IMR-90 (cell line): ENCODE measurements at regions not wholly inside any gene's neighbourhood (a gene's known extent, or its start where the extent isn't known, plus 50 kb on each side); places are given as distances from the start of the nearest gene placed in this dataset.

ENCODE experiments used
- ATAC-seq: fragments of 200-7000 bp; cut with Tn5 transposase; 2 replicates; pipeline ENCODE4 v1.9.1; 2020; ENCODE audit warnings: low read depth, mild to moderate bottlenecking, moderate library complexity
- BruUV-seq: library from RNA; stranded (reverse); fragments of 400-500 nt; replicated peaks from 2 replicates; lab custom pipeline; 2021; lab: Mats Ljungman, UMichigan
- CTCF ChIA-PET: fragments of 300-600 bp; formaldehyde crosslinking; extraction: SDS; loops from one replicate; lab custom pipeline; 2021; ENCODE audit warnings: antibody characterized with exemption; lab: Yijun Ruan, JAX
- POLR2A ChIA-PET: fragments of 300-600 bp; sonication (Branson Sonifier 250); formaldehyde crosslinking; loops from one replicate; lab custom pipeline; 2022; ENCODE audit warnings: antibody characterized with exemption; ENCODE audit not compliant: unreplicated experiment; lab: Charles Lee
- DNase-seq: peaks from one replicate; pipeline ENCODE4 v3.0.0; 2013
- H2AFZ ChIP-seq: replicated peaks from 2 replicates; pipeline ENCODE3; 2013; ENCODE audit warnings: low read length, mild to moderate bottlenecking; ENCODE audit not compliant: poor library complexity
- H2AK5ac ChIP-seq: 2 replicates; pipeline ENCODE4 v1.6.1; 2013; ENCODE audit warnings: low read depth, low read length, inconsistent platforms
- H2AK9ac ChIP-seq: replicated peaks from 2 replicates; pipeline ENCODE3; 2013; ENCODE audit warnings: mild to moderate bottlenecking, low read depth, low read length, moderate library complexity; ENCODE audit not compliant: poor library complexity
- H2BK120ac ChIP-seq: 2 replicates; pipeline ENCODE4 v1.6.1; 2013; ENCODE audit warnings: low read depth, low read length, inconsistent platforms
- H2BK15ac ChIP-seq: 3 replicates; pipeline ENCODE4 v1.6.1; 2013; ENCODE audit warnings: low read depth, low read length, inconsistent platforms
- H2BK20ac ChIP-seq: 2 replicates; pipeline ENCODE4 v1.6.1; 2013; ENCODE audit warnings: low read depth, mild to moderate bottlenecking, inconsistent platforms, low read length, moderate library complexity
- H2BK5ac ChIP-seq: 2 replicates; pipeline ENCODE4 v1.6.1; 2013; ENCODE audit warnings: mild to moderate bottlenecking, low read depth, low read length, inconsistent platforms; ENCODE audit not compliant: poor library complexity, severe bottlenecking
- H3K14ac ChIP-seq: replicated peaks from 2 replicates; pipeline ENCODE4 v1.6.1; 2013; ENCODE audit warnings: low read depth, low read length, inconsistent platforms
- H3K18ac ChIP-seq: 2 replicates; pipeline ENCODE4 v1.6.1; 2013; ENCODE audit warnings: low read depth, low read length, control low read depth
- H3K23ac ChIP-seq: 2 replicates; pipeline ENCODE4 v1.6.1; 2013; ENCODE audit warnings: low read depth, low read length, inconsistent platforms
- H3K27ac ChIP-seq: 2 replicates; pipeline ENCODE4 v1.5.1; 2013; ENCODE audit warnings: mild to moderate bottlenecking, control low read depth, low read length; ENCODE audit not compliant: insufficient read depth
- H3K27me3 ChIP-seq: 2 replicates; pipeline ENCODE4 v1.6.1; 2013; ENCODE audit warnings: low read length; ENCODE audit not compliant: control insufficient read depth, insufficient read depth
- H3K36me3 ChIP-seq: 2 replicates; pipeline ENCODE4 v1.6.1; 2013; ENCODE audit warnings: low read length, mixed read lengths; ENCODE audit not compliant: control insufficient read depth, insufficient read depth
- H3K4ac ChIP-seq: 2 replicates; pipeline ENCODE4 v1.6.1; 2013; ENCODE audit warnings: low read depth, low read length, inconsistent platforms
- H3K4me1 ChIP-seq: 2 replicates; pipeline ENCODE4 v1.6.1; 2013; ENCODE audit warnings: low read length, mixed read lengths; ENCODE audit not compliant: control insufficient read depth, insufficient read depth
- H3K4me2 ChIP-seq: 2 replicates; pipeline ENCODE4 v1.6.1; 2013; ENCODE audit warnings: low read depth, mild to moderate bottlenecking, control low read depth, low read length, moderate library complexity
- H3K4me3 ChIP-seq: 2 replicates; pipeline ENCODE4 v1.5.1; 2013; ENCODE audit warnings: low read depth, mild to moderate bottlenecking, control low read depth, low read length, moderate library complexity; ENCODE audit not compliant: insufficient read depth
- H3K56ac ChIP-seq: 2 replicates; pipeline ENCODE4 v1.6.1; 2013; ENCODE audit warnings: low read length, inconsistent platforms; ENCODE audit not compliant: insufficient read depth; ENCODE audit errors: extremely low read depth
- H3K79me1 ChIP-seq, 2 experiments: 2 replicates each; pipeline ENCODE4 v1.6.1; 2013; ENCODE audit warnings: low read length in 2 of 2, inconsistent platforms in 1 of 2, low read depth in 1 of 2
- H3K9ac ChIP-seq: 2 replicates; pipeline ENCODE4 v1.6.1; 2013; ENCODE audit warnings: low read depth, low read length, control low read depth
- H3K9me1 ChIP-seq: 2 replicates; pipeline ENCODE4 v1.6.1; 2013; ENCODE audit warnings: low read length, inconsistent platforms; ENCODE audit not compliant: insufficient read depth
- H3K9me3 ChIP-seq: 2 replicates; pipeline ENCODE4 v1.6.1; 2013; ENCODE audit warnings: low read length; ENCODE audit not compliant: control insufficient read depth, insufficient read depth
- H4K20me1 ChIP-seq: 2 replicates; pipeline ENCODE4 v1.6.1; 2013; ENCODE audit warnings: low read length, inconsistent platforms; ENCODE audit not compliant: insufficient read depth
- H4K5ac ChIP-seq: 2 replicates; pipeline ENCODE4 v1.6.1; 2013; ENCODE audit warnings: mild to moderate bottlenecking, low read depth, low read length, control low read depth
- H4K8ac ChIP-seq, 2 experiments: 2 replicates each; pipeline ENCODE4 v1.6.1; 2013; ENCODE audit warnings: low read depth in 2 of 2, low read length in 2 of 2, control low read depth in 1 of 2, inconsistent platforms in 1 of 2
- H4K91ac ChIP-seq: 2 replicates; pipeline ENCODE4 v1.6.1; 2013; ENCODE audit warnings: low read depth, low read length, inconsistent platforms; ENCODE audit not compliant: insufficient read depth
- BHLHE40 ChIP-seq: fragments of 150-350 bp; IDR thresholded peaks from 2 replicates; pipeline ENCODE4 v1.6.1; 2016; ENCODE audit warnings: mild to moderate bottlenecking, low read depth, low read length
- CEBPB ChIP-seq: IDR thresholded peaks from 2 replicates; pipeline ENCODE4 v1.6.1; 2012; ENCODE audit warnings: low read depth, low read length, improper control_type of control experiment
- CHD1 ChIP-seq: IDR thresholded peaks from 2 replicates; pipeline ENCODE4 v1.6.1; 2012; ENCODE audit warnings: low read depth, low read length, improper control_type of control experiment
- FOS ChIP-seq: fragments of 150-350 bp; IDR thresholded peaks from 2 replicates; pipeline ENCODE4 v1.6.1; 2016; ENCODE audit warnings: low read depth, low read length
- MAFK ChIP-seq: IDR thresholded peaks from 2 replicates; pipeline ENCODE4 v1.6.1; 2012; ENCODE audit warnings: low read depth, low read length, improper control_type of control experiment
- MAZ ChIP-seq: IDR thresholded peaks from 2 replicates; pipeline ENCODE4 v1.6.1; 2012; ENCODE audit warnings: low read depth, mild to moderate bottlenecking, low read length, improper control_type of control experiment, moderate library complexity, borderline replicate concordance
- NFE2L2 ChIP-seq: fragments of 150-350 bp; IDR thresholded peaks from 2 replicates; pipeline ENCODE4 v1.6.1; 2016; ENCODE audit warnings: low read depth, mild to moderate bottlenecking, low read length
- POLR2A ChIP-seq: IDR thresholded peaks from 2 replicates; pipeline ENCODE4 v1.6.1; 2012; ENCODE audit warnings: mild to moderate bottlenecking, low read depth, low read length
- RCOR1 ChIP-seq: IDR thresholded peaks from 2 replicates; pipeline ENCODE4 v1.6.1; 2012; ENCODE audit warnings: mild to moderate bottlenecking, low read length, improper control_type of control experiment; ENCODE audit not compliant: insufficient replicate concordance
- RFX5 ChIP-seq: IDR thresholded peaks from 2 replicates; pipeline ENCODE4 v1.8.0; 2012; ENCODE audit warnings: low read depth, mild to moderate bottlenecking, low read length, moderate library complexity
- WGBS, 2 experiments: methylation state at CpG; one replicate each; pipeline versions ENCODE4 v1.1.5 to v1.1.7; 2013; ENCODE audit warnings: missing lambda C conversion rate in 2 of 2; ENCODE audit not compliant: insufficient read length in 1 of 2; ENCODE audit errors: extremely low coverage in 2 of 2; 5-methylcytosine and 5-hydroxymethylcytosine counted together
- dilution Hi-C: fragments of 300-500 bp; cut with HindIII; formaldehyde crosslinking; loops from one replicate; pipeline ENCODE4 v1.14.3; 2018; ENCODE audit warnings: low sequenced_read_pairs; ENCODE audit not compliant: unreplicated experiment
- in situ Hi-C: fragments of 300-500 bp; cut with MboI; formaldehyde crosslinking; loops from 3 replicates; pipeline ENCODE4 v1.14.3; 2019; ENCODE audit warnings: low sequenced_read_pairs, inconsistent platforms, mixed read lengths
- intact Hi-C: fragments of 100-400 bp; cut with micrococcal nuclease; formaldehyde crosslinking; loops from 2 replicates; pipeline ENCODE4 v1.10.0; 2022
- TF ChIP-seq, protein P1 (sequence below): fragments of 150-350 bp; IDR thresholded peaks from 2 replicates; pipeline ENCODE4 v1.6.1; 2016; ENCODE audit warnings: low read depth, mild to moderate bottlenecking, low read length, moderate library complexity, borderline replicate concordance
- TF ChIP-seq, protein P2 (sequence below): fragments of 150-350 bp; IDR thresholded peaks from 2 replicates; pipeline ENCODE4 v1.6.1; 2017; ENCODE audit warnings: mild to moderate bottlenecking, antibody characterized with exemption, low read length, low read depth
- TF ChIP-seq, protein P3 (sequence below): conservative IDR thresholded peaks from 2 replicates; pipeline ENCODE4 v1.5.1; 2012; ENCODE audit warnings: mild to moderate bottlenecking, low read depth, low read length, improper control_type of control experiment

DNA sequence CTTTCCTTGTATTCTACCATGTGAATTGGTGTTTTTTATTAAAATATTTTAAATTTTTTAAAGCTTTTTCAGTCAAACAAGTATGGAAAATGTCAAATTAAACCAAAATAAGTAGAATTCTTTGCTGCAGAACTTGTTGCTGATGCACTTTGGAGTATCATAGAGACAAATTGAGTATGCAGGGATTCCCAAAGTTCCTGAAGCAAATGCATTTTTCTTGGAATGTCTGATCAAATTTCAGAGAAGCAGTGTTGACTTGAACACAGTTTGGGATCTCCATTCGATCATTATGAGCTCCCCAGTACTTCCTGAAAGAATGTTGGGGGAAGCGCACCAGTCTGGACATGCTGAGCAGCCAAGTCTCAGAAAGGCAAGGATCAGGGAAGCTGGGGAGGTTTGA is 517.8 kb upstream of the CFAP20DC start:
- no CpG with 5 or more reads among the region's 2 CpGs for WGBS, 2 experiments
- TF ChIP-seq, protein P1, sequence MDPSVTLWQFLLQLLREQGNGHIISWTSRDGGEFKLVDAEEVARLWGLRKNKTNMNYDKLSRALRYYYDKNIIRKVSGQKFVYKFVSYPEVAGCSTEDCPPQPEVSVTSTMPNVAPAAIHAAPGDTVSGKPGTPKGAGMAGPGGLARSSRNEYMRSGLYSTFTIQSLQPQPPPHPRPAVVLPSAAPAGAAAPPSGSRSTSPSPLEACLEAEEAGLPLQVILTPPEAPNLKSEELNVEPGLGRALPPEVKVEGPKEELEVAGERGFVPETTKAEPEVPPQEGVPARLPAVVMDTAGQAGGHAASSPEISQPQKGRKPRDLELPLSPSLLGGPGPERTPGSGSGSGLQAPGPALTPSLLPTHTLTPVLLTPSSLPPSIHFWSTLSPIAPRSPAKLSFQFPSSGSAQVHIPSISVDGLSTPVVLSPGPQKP = no peak
- TF ChIP-seq CEBPB = no peak
- TF ChIP-seq POLR2A = no peak
- TF ChIP-seq MAFK = no peak
- TF ChIP-seq, protein P2, sequence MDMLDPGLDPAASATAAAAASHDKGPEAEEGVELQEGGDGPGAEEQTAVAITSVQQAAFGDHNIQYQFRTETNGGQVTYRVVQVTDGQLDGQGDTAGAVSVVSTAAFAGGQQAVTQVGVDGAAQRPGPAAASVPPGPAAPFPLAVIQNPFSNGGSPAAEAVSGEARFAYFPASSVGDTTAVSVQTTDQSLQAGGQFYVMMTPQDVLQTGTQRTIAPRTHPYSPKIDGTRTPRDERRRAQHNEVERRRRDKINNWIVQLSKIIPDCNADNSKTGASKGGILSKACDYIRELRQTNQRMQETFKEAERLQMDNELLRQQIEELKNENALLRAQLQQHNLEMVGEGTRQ = no peak
- TF ChIP-seq RCOR1 = no peak
- TF ChIP-seq MAZ = no peak
- no peak for TF ChIP-seq NFE2L2
- no peak for TF ChIP-seq CHD1
- TF ChIP-seq RFX5 = no peak
- TF ChIP-seq BHLHE40 = no peak
- no peak for TF ChIP-seq FOS
- TF ChIP-seq, protein P3, sequence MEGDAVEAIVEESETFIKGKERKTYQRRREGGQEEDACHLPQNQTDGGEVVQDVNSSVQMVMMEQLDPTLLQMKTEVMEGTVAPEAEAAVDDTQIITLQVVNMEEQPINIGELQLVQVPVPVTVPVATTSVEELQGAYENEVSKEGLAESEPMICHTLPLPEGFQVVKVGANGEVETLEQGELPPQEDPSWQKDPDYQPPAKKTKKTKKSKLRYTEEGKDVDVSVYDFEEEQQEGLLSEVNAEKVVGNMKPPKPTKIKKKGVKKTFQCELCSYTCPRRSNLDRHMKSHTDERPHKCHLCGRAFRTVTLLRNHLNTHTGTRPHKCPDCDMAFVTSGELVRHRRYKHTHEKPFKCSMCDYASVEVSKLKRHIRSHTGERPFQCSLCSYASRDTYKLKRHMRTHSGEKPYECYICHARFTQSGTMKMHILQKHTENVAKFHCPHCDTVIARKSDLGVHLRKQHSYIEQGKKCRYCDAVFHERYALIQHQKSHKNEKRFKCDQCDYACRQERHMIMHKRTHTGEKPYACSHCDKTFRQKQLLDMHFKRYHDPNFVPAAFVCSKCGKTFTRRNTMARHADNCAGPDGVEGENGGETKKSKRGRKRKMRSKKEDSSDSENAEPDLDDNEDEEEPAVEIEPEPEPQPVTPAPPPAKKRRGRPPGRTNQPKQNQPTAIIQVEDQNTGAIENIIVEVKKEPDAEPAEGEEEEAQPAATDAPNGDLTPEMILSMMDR = no peak
- Histone ChIP-seq H2BK20ac (no peak overlapping the region), H2BK120ac (no peak overlapping the region), H4K5ac (no peak overlapping the region), H4K91ac (0 out of 2 replicates have a peak overlapping the region, but pooled peaks have one; percentile 0), H3K56ac (no peak overlapping the region), H3K4ac (no peak overlapping the region), H3K9me1 (peaks cover 11% of the 10 kb centered on the region; the same call in 1 of the 2 replicates), H2AK5ac (no peak overlapping the region), H3K27me3 (no peaks in the 10 kb centered on the region), H2AK9ac (no peak overlapping the region), H3K36me3 (no peaks in the 10 kb centered on the region), H3K79me1 (no peaks in the 10 kb centered on the region), H2AFZ (no peak overlapping the region), H3K23ac (no peak overlapping the region), H3K27ac (no peak overlapping the region), H3K14ac (no peak overlapping the region), H3K4me2 (no peak overlapping the region), H2BK15ac (no peak overlapping the region), H3K18ac (no peak overlapping the region), H3K4me1 (peaks cover 8% of the 10 kb centered on the region), H3K9me3 (no peaks in the 10 kb centered on the region), H3K4me3 (no peak overlapping the region), H4K8ac (no peak overlapping the region), H2BK5ac (no peak overlapping the region), H4K20me1 (no peaks in the 10 kb centered on the region), H3K9ac (no peak overlapping the region)
- ATAC-seq = no peak
- DNase-seq = no peak
- CTCF ChIA-PET = interaction anchor here (1.5 kb wide), 1 partner anchor 290 kb away, joined by 5 read pairs; no protein-coding TSS in a partner anchor
- intact Hi-C loops = no loop called here
- no TSS peak for BruUV-seq
- in situ Hi-C loops = loop anchor here (25.0 kb wide), 1 partner anchor 580 kb away; no protein-coding TSS in a partner anchor
- POLR2A ChIA-PET = no interaction called here
- dilution Hi-C loops = no loop called here
